GM03348 (cell line): ENCODE measurements at regions not wholly inside any gene's neighbourhood (a gene's known extent, or its start where the extent isn't known, plus 50 kb on each side); places are given as distances from the start of the nearest gene placed in this dataset.
A peak's percentile ranks its signal among the peaks of the same experiment; 100 is the strongest.
"Not testable (repeated sequence)": the region's sequence is repeated elsewhere in the genome, so short reads cannot be mapped to it uniquely, and the experiment has no call there.

Source experiments
- DNase-seq: peaks from one replicate; pipeline ENCODE4 v3.0.0; 2012; ENCODE audit warnings: low spot score

DNA sequence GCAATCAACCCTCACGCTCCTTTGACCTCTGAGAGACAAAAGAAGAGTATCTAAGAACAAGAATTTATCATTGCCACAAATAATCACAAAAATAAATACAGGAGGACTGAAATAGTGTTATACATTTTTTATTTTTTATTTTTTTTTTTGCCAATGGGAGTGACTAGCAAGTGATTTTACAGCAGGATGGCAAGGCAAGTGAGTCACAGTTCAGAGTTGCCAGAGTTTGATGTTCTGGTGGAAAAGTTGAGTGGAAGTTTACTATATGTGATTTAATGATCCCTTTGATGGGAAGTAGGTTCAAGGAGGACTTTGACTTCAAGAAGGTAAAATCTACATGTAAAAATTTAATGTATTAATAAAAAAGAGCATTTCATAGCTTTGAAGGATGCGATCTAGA is 2691.4 kb downstream of the PCDH9 start:
- DNase-seq: no peak

DNA sequence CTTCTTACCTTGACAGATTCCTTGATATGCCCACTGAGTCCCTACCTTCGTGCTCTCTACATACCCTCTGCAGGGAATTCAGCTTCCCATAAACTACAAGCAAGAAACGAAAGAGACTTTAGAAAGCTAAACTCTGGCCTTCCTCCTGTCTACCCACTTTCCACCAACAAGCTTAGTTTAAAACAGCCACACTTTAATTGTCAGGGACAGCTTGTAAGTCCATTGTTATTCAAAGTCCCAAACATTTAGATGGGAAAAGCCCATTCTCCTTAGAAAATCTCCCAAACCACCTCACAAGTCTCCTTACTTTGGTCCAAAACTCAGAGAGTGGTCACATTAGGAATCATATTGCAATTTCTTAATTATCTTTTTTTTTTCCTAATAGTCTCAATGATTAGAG is 2695.8 kb downstream of the PCDH9 start:
- DNase-seq: no peak

DNA sequence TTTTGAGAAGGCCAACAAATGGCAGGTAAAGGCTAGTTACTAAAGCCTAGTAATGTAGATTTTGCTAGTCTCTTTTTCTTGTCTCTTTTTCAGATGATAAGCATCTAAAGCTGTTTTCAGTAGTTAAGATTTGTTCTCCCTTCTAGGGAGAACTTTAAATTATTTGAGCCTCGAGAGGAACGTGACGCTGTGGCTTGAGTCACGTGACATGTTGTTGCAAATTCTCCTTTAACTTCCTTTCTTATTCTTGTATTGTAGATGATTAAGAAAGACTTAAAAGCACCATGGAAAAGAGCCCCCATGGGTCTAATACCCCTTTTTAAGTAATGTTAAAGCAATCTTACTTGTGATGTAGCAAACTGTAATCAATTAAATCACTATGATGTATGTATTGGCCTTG is 2698.7 kb downstream of the PCDH9 start:
- DNase-seq: no peak

DNA sequence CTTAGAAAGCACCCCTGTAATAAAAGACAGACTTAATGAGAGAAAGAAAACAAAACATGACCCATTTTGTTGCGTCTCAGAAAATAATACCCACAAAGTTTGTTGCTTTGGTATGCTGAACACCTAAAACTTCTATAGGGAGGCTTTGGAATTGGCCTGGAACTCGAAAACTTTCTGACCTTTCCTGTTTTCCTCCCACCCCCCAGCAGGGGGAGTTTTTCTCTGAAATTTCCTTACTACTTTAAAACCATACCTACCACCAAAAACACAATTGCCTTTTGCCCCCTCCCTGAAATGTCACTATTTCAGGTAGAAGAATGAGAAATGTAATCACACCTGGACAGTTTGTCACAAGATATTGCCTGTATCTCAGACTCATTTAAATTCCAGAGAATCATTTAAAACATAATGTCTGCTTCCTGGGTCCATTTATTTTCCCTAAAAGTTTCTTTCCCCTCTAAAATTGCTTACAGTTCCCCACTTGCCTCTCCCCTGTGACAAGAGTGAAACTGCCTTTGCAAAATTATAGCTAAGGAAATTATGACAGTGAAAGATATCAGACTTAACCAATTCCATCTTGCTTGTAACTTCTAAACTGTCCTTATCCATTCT is 2700.2 kb downstream of the PCDH9 start:
- DNase-seq: peak; percentile 17

DNA sequence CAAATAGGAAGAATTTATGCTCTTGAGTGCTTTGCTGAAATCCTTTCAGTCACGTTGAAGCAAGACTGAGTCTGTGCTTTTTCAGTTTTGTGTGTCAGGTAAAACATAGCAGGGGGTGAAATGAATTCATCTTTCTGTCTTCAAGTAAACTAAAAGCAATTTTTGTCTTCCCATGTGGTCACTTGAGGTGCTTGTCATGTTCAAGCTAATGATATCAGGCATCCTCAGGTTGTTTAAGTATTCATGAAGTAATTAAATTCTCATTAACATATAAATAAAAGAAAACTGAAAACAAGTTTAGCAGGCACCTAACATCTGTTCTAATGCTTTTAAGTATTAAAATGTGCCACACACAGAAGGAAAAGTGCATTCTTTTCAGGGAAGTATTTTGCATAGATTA is 2701.3 kb downstream of the PCDH9 start:
- no peak for DNase-seq

DNA sequence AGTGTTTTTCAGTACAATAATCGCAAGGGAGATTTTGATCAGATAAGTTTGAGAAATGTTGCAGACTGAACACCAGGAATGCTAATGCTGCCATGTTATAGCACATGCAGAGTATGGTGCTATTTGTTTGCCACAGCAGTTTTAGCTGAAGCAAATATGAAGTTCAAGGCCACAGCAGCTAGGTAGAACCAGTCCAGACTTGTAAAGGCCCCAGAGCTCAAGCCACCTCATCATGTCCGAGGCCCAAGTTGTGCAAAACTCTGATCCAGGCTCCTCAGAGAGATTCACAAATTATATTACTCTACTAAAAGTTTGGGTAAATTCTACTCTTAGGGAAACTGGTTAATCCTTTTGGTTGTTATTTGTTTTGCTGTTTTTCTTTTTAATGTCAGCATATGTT is 2702.6 kb downstream of the PCDH9 start:
- no peak for DNase-seq

DNA sequence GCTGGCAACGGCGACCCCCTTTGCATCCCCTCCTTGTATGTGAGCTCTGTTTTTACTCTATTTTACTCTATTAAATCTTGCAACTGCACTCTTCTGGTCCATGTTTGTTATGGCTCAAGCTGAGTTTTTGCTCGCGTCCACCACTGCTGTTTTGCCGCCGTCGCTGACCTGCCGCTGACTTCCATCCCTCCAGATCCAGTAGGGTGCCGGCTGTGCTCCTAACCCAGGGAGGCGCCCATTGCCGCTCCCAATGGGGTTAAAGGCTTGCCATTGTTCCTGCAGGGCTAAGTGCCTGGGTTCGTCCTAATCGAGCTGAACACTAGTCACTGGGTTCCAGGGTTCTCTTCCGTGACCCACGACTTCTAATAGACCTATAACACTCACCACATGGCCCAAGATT is 2704.4 kb downstream of the PCDH9 start:
- no peak for DNase-seq

DNA sequence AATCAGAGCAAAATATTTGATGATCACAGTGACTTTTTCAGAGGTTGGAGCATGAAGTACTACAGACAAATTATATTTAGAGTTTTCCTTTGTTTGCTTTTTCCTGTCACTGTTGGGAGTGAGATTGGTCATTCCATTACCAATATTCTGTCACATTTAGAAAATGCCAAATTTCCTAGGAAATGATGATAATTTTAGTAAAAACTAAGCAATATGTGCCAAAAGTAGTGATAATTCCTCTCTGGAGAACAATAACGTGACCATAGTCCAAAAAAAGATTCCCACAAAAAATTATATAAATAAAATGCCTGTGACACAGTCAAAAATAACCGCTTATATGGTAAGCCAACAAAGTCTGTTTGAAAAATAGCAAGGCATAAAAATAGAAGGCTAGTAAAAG is 2719.4 kb downstream of the PCDH9 start:
- DNase-seq: no peak

DNA sequence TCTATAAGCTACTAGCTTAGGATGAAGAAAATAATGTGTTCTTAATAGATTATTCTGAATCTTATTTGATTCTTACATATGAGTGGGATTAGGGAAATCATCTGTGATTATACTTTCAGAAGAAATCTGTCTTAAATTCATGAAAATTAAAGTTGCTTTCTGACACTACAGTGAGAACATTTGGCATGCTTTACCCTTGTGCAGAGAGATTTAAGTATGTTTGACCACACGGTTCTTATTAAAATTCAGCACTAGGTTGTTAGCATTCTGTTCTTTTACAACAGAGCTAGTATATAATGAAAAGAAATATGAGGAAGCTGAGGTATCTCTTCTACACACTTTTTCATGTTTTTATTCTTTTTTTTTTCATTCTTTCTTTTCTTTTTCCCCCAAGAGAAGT is 2723.9 kb downstream of the PCDH9 start:
- DNase-seq: no peak

DNA sequence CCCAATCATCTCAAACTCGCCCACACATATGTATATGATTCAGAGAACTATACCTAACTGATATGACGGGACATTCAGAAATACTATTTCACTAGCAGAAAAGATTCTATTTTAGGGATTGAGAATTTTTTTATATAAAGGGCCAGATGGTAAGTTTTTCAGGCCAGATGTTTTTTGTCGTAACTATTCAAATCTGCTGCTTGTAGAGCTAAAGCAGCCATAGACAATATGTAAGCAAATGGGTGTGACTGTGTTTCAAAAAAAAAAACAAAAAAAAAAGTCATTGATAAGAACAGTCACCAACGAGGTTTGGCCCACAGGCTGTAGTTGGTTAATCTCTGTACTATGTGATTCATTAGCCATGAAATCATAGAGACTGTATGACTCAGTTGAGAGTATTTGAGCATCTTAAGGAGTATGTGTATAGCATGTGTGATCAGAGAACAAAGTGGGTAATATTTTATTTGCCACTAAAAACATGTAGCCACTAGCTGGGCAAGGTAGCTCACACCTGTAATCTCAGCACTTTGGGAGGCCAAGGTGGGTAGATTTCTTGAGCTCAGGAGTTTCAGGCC is 2724.7 kb downstream of the PCDH9 start:
- peak; percentile 6 for DNase-seq

DNA sequence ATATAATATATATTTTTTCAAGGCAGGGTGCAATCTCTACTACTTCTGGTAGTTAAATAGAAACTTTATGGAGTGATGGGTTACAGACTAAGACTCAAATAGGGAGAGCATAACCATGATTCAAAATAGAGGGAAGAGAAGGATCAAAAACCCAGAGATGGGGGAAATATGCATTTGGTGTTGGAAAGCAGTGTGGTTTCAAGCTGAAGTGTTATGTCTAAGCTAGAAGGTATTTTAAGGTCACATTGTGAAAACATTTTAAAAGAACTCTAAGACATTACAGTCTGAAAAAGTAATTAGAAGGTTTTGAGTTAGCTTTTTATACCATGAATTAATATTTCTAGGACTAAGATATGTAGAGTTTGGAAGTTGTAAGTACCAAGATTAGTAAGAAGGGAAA is 2741.4 kb downstream of the PCDH9 start:
- peak; percentile 2 for DNase-seq

DNA sequence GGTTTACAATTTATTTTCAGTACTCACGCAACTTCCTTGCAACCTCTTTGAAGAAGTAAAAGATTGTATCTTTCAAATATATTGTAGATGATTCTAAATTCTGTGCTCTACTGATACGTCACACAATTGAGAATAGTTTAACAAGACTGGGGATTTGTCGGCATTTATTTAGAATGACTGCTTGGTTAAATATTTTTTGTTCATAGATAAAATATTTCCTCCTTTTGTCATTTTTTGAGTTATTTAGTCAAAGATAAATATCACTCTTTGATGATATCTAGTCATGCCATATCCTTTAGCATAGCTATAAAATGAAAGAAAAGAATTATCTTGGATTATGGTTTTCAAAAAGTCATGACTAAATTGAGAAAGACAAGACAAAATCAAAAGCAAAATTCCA is 2747.8 kb downstream of the PCDH9 start:
- no peak for DNase-seq

DNA sequence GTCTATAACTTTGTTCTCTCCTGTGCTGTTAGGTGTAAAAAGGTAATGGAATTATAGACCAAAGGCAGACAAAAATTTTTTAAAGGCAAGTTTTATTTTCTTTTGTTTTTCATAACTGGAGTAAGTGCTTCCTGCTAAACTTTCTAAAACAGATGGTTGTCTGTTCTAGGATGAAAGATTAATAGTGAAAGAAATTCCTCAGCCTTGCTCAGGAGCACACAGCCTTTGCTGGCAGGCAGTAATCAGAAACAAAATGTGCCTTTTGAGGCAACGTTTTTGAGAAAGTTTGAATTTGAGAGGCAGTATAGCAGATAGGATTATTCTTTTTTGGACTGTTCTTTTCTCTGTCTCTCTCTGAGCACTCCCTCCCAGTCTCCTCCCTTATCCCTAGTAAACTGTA is 2749.5 kb downstream of the PCDH9 start:
- peak; percentile 5 for DNase-seq

DNA sequence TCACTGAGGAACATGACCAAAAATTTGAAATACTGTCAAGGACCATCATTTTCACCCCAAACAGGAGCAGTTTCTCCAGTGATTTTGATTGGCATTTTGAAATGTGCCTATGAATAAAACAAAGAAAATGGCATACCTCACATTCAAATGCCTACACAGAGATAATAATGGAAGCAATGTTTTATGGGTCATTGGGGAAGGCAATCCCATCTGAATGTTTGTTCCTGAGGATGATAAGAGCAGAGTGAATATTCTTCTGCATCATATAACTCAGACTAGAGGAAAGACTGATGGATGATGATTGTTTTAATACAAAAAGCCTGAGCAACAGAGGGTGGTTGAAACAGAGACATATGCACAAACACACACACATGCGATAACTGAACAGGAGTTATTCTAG is 2749.9 kb downstream of the PCDH9 start:
- no peak for DNase-seq

DNA sequence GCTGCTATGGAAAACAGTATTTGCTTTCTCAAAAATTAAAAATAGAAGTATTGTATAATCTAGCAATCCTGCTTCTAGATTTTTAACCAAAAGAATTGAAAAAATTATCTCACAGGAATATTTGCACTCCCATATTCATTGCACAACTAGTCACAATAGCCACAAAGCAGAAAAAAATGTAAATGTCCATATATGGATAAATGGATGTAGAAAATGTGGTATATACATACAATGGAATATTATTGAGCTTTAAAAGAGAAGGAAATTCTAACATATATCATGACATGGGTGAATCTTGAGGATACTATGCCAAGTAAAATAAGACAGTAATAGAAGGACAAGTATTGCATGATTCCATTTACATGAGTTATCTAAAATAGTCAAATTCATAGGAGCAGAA is 2753.0 kb downstream of the PCDH9 start:
- no peak for DNase-seq

DNA sequence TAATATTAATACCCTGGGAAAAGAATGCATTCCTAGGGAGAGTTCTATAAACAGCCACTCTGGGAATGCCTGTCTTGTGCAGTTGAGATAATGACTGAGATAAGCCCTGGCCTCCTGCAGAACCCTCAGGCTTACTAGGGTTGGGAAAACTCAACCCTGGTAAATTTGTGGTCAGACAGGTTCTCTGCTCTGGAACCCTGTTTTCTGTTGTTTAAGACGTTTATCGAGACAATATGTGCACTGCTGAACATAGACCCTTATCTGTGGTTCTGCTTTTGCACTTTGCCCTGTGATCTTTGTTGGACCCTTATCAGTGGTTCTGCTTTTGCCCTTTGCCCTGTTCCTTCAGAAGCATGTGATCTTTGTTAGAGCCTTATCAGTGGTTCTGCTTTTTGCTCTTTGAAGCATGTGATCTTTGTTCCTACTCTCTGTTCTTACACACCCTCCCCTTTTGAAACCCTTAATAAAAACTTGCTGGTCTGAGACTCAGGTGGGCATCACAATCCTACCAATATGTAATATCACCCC is 2754.0 kb downstream of the PCDH9 start:
- DNase-seq: not testable (repeated sequence)

DNA sequence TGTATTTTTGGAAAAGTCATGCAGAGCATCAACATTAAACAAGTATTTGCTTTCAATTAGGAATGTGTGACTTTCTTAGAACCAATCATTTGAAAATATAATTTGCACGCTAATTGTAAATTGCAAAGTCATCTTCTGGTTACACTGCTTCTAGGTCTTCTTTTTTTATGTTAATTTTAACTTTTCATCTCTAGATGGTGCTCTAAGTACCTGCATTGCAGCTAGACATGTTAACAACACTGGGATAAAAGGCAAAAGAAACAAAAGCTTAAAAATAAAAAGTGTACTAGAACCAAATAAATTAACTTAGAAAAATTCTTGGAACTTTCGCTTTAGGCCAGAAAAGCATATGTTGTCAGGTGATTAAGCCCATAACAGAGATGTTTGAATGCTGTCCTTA is 2758.2 kb downstream of the PCDH9 start:
- DNase-seq: peak; percentile 49

DNA sequence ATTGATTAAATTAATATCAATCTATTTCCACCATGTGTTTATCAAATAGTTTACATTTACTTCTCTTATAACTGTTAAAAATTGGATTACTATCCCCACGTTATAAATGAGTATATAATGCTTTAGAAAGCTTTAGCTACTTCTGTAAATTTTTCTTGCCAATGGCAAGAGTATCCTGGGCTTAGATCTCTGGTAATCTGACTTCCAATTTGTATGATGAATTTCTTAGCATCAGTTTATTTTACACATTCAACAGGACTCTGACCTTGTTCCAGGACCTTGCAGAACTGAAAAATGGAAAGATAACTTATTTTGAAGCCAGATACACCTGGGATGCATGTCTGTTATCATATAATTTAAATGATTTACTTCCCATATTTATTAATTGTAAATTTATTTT is 2759.4 kb downstream of the PCDH9 start:
- no peak for DNase-seq

DNA sequence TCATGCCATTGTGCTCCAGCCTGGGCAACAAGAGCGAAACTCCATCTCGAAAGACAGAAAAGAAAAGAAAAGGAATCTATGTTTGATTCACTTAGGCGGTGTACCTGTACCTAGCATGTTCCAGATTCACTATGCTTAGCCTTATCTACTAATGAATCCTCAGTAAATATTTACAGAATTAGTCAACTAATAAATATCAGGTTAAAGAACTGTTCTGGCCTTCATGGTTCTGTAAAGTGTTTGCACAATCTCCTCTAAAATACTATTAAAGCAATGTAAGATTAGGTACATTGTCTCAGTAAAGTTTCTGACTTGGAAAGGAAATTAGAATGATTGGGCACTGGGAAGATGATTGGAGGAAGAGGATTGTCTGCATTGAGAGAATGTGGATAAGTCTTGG is 2770.4 kb downstream of the PCDH9 start:
- DNase-seq: no peak

DNA sequence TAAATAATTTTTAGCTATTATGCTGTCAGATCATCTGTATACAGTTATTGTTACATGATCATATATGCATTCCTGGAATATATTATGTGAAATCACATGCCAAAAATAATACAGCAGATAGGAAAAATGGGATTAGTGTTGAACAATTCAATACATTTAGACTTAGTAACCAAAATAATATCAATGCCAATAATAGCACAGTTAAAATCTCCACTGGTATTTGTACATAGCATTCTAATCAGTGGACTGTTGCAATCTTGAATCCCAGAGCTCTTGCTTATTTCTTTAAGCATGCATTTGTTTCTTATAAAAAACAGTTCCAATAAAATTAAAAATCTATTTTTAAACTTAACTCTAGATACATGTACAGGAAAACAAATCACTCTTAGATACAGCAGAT is 2772.2 kb downstream of the PCDH9 start:
- DNase-seq: peak; percentile 36

DNA sequence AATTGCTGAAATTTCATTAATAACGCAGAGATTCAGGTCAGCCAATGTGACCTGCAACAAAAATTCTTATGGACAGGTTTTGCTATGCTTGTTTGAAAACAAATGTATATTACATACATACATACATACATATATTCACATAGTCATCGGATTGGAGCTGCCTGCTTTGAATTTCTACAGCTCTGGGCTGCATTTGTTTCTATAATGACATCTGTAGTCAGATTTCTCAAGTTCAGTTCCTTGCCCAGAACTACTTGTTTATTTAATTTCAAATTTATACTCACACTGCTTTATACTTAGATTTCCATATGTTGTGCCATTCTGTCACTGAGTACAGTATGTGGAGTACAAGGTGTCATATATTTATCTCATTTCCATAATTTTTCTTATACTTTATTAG is 2775.0 kb downstream of the PCDH9 start:
- DNase-seq: no peak

DNA sequence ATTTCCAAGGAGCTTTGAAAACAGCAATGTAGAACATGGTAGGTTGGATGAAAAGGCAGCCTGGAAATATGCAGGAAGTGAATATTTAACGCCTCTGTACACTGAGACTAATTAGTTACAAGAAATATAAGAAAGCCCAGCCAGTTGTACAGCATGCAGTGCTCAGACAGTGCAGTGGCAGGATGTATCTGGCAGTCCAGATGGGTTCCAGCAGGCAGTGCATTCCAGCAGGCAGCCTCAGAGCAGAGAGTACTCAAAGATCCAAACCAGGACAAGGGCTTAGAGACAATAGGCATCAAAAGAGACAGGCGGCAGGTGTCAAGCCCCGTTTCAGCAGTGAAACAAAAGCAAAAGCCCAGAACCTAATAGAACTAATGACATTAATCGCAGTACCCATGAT is 2776.3 kb downstream of the PCDH9 start:
- peak; percentile 12 for DNase-seq

DNA sequence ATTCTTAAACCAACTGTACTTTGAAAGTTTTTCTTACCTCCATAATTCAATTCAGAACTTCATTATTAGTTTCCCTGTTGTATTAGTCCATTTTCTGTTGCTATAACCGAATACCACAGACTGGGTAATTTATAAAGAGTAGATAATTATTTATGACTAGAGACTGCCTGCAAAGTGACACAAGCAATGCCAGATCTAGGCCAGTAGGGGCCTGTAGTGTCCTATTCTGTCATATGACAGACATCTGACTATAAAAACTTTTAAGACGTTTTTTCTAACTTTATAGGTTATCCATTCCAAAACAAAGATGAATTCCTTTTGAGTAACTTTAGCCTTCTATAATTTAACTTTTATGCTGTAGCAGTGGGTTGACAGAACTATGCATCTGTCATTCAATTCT is 2783.8 kb downstream of the PCDH9 start:
- no peak for DNase-seq

DNA sequence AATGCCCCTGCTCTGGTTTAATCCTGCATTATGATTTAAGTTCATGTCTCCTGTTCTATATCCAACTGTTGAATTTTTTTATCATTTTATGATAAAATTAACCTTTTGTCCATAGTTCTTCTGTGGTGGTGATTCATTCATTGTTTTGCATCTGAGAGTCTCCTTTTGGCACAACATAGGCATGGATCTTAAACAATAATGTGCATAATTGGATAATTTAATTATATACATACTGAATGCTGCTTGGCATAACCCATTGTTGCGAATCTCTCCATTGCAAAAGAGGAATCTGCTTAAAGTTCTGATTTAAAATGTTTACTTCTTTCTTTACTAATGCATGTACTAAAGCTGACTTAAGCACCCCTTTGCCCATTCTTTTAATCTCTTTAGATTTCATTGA is 2788.4 kb downstream of the PCDH9 start:
- DNase-seq: no peak
